KMS-11 (cell line): ENCODE measurements at regions not wholly inside any gene's neighbourhood (a gene's known extent, or its start where the extent isn't known, plus 50 kb on each side); places are given as distances from the start of the nearest gene placed in this dataset.

Source experiments
- H2AFZ ChIP-seq: fragments of 200-600 bp; sonication (generic); 2 replicates; pipeline ENCODE4 v1.6.1; 2016; ENCODE audit warnings: antibody characterized with exemption, mixed run types, low read depth
- H3K27ac ChIP-seq: fragments of 200-600 bp; sonication (generic); 2 replicates; pipeline ENCODE4 v1.6.1; 2016; ENCODE audit warnings: mild to moderate bottlenecking, mixed run types
- H3K27me3 ChIP-seq: fragments of 200-600 bp; sonication (generic); 2 replicates; pipeline ENCODE4 v1.6.1; 2017; ENCODE audit warnings: mild to moderate bottlenecking, low read depth, mixed run types, moderate library complexity; ENCODE audit not compliant: insufficient read depth
- H3K36me3 ChIP-seq: fragments of 200-600 bp; sonication (generic); 2 replicates; pipeline ENCODE4 v1.6.1; 2017; ENCODE audit warnings: mild to moderate bottlenecking, mixed run types; ENCODE audit not compliant: insufficient read depth
- H3K4me1 ChIP-seq: fragments of 200-600 bp; sonication (generic); 2 replicates; pipeline ENCODE4 v1.6.1; 2016; ENCODE audit warnings: mild to moderate bottlenecking, low read depth, mixed run types; ENCODE audit not compliant: poor library complexity, severe bottlenecking
- H3K4me2 ChIP-seq: fragments of 200-600 bp; sonication (generic); 2 replicates; pipeline ENCODE4 v1.7.0; 2016; ENCODE audit warnings: mild to moderate bottlenecking, mixed run types
- H3K4me3 ChIP-seq: fragments of 200-600 bp; sonication (generic); IDR thresholded peaks from 2 replicates; pipeline ENCODE4 v1.6.1; 2017; ENCODE audit warnings: low read depth, low read length, mixed read lengths; ENCODE audit not compliant: insufficient read depth
- H3K79me2 ChIP-seq: fragments of 200-600 bp; sonication (generic); 2 replicates; pipeline ENCODE4 v1.6.1; 2016; ENCODE audit warnings: low read depth, mixed run types; ENCODE audit not compliant: insufficient read depth
- H3K9ac ChIP-seq: fragments of 200-600 bp; sonication (generic); 2 replicates; pipeline ENCODE4 v1.6.1; 2016; ENCODE audit warnings: mild to moderate bottlenecking, mixed run types
- H4K20me1 ChIP-seq: fragments of 200-600 bp; sonication (generic); 2 replicates; pipeline ENCODE4 v1.6.1; 2016; ENCODE audit warnings: mild to moderate bottlenecking, mixed run types; ENCODE audit not compliant: insufficient read depth
- TF ChIP-seq, protein P1 (sequence below): fragments of 200-600 bp; sonication (generic); conservative IDR thresholded peaks from 2 replicates; pipeline ENCODE4 v1.6.1; 2017; ENCODE audit warnings: low read depth, mild to moderate bottlenecking, antibody characterized with exemption, low read length, moderate library complexity, mixed read lengths

DNA sequence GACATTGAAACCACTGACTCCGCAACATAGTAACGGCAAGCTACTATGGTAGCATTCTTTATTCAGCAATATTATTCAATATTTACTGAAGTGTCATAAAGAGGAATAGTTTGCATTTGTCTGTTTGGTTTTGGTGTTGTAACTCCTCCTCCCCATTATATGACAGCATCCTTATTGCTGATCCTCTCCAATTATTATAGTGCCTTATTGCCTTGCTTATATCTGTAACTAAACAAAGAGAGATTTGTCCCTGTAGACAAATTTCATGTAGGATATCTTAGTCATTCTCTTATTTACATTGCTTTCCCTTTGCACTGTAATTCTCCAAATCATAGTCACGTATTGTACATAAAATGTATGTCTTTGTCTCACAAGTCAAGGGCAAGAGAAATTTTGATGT, 1041.2 kb upstream of the ZEB2 start:
- Histone ChIP-seq H3K27me3 (no peaks in the 10 kb centered on the region), H3K4me1 (peaks cover 13% of the 10 kb centered on the region), H2AFZ (no peak overlapping the region), H3K4me2 (no peak overlapping the region), H3K79me2 (no peaks in the 10 kb centered on the region), H3K36me3 (no peaks in the 10 kb centered on the region), H3K4me3 (no peak overlapping the region), H3K27ac (no peak overlapping the region), H4K20me1 (no peaks in the 10 kb centered on the region), H3K9ac (no peak overlapping the region)
- TF ChIP-seq, protein P1, sequence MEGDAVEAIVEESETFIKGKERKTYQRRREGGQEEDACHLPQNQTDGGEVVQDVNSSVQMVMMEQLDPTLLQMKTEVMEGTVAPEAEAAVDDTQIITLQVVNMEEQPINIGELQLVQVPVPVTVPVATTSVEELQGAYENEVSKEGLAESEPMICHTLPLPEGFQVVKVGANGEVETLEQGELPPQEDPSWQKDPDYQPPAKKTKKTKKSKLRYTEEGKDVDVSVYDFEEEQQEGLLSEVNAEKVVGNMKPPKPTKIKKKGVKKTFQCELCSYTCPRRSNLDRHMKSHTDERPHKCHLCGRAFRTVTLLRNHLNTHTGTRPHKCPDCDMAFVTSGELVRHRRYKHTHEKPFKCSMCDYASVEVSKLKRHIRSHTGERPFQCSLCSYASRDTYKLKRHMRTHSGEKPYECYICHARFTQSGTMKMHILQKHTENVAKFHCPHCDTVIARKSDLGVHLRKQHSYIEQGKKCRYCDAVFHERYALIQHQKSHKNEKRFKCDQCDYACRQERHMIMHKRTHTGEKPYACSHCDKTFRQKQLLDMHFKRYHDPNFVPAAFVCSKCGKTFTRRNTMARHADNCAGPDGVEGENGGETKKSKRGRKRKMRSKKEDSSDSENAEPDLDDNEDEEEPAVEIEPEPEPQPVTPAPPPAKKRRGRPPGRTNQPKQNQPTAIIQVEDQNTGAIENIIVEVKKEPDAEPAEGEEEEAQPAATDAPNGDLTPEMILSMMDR, result no peak

DNA sequence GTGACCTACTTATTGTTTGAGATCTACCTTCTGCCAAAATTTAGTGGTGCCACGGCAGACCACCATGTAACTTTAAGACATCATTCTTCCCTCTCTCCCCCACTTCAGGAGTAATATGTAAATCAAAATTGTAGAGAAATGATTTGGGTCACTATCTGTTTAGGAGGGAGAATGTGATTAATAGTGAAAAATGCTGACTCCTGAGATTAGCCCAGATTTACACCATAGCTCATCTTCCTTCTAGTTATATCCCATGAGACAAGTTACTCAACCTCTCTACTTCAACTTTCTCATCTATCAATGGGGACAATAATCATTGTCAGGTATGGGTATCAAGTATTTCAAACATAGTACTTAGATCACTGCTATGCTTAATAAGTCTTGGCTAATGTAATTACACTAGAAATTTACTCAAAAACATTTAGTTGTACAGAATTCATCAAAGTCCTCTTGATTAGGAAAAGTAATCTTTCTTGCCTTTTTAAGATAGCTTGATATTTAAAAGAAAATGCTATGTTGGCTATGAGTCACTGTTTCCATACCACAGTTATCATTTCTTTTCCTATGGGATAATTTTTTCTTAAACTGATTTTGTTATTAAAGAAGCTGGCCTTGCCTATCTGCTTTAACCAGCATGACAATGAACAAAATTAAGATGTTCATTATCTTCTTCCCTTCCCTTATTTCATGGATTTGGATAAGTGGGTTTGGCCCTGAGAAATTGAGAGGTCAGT, 1038.9 kb upstream of the ZEB2 start:
- Histone ChIP-seq H3K27ac (no peak overlapping the region), H3K79me2 (no peaks in the 10 kb centered on the region), H3K27me3 (no peaks in the 10 kb centered on the region), H2AFZ (no peak overlapping the region), H3K4me2 (no peak overlapping the region), H4K20me1 (no peaks in the 10 kb centered on the region), H3K4me3 (no peak overlapping the region), H3K4me1 (peaks cover 13% of the 10 kb centered on the region), H3K36me3 (no peaks in the 10 kb centered on the region), H3K9ac (no peak overlapping the region)
- TF ChIP-seq, protein P1, result no peak

DNA sequence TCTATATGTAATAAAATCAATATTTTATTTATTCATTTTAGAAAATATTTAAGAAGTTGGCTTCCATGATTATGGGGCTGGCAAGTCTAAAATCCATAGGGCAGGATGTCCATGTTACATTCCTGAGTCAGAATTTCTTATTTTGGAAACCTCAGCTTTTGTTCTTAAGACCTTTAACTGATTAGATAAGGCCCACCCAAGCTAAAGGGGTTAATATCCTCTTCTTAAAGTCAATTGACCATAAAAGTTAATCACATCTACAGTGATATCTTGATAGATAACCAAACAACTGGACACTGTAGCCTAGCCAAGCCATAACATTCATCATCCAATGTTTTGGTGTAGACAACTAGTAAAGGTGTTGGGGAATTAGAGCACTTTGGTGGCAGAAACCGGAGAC, 1035.4 kb upstream of the ZEB2 start:
- H3K27ac ChIP-seq, result no peak overlapping the region
- no peaks in the 10 kb centered on the region for H3K36me3 ChIP-seq
- H4K20me1 ChIP-seq, result no peaks in the 10 kb centered on the region
- peaks cover 13% of the 10 kb centered on the region for H3K4me1 ChIP-seq
- no peaks in the 10 kb centered on the region for H3K27me3 ChIP-seq
- no peak overlapping the region for H3K9ac ChIP-seq
- no peaks in the 10 kb centered on the region for H3K79me2 ChIP-seq
- H3K4me3 ChIP-seq, result no peak overlapping the region
- TF ChIP-seq, protein P1, result no peak
- no peak overlapping the region for H2AFZ ChIP-seq
- H3K4me2 ChIP-seq, result no peak overlapping the region

DNA sequence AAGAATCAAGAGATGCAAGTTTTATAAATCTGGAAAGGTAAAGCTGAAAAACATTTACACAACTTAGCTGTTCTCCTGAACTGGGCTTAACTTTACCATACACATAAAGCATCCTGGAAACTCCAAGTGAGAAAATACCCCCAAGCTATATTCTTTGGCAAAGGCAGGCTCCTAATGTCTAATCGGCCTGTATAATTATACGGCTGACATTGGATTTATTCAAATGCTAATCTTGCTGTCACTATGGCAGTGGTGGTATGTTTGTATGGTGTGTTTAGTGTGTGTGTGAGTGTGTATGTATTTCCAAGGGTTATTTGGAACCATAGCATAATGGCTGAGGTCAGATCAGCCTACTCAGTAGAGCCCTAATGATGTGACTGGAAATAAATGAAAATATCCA, 1031.8 kb upstream of the ZEB2 start:
- no peak overlapping the region for H3K4me2 ChIP-seq
- no peaks in the 10 kb centered on the region for H3K36me3 ChIP-seq
- H3K79me2 ChIP-seq, result no peaks in the 10 kb centered on the region
- H3K4me3 ChIP-seq, result no peak overlapping the region
- H3K9ac ChIP-seq, result no peak overlapping the region
- no peak overlapping the region for H3K27ac ChIP-seq
- H2AFZ ChIP-seq, result no peak overlapping the region
- H3K27me3 ChIP-seq, result no peaks in the 10 kb centered on the region
- H4K20me1 ChIP-seq, result no peaks in the 10 kb centered on the region
- TF ChIP-seq, protein P1, result no peak
- no peaks in the 10 kb centered on the region for H3K4me1 ChIP-seq
